ENCODE measurements at regions not wholly inside any gene's neighbourhood (a gene's known extent, or its start where the extent isn't known, plus 50 kb on each side); places are given as distances from the start of the nearest gene placed in this dataset.

DNA sequence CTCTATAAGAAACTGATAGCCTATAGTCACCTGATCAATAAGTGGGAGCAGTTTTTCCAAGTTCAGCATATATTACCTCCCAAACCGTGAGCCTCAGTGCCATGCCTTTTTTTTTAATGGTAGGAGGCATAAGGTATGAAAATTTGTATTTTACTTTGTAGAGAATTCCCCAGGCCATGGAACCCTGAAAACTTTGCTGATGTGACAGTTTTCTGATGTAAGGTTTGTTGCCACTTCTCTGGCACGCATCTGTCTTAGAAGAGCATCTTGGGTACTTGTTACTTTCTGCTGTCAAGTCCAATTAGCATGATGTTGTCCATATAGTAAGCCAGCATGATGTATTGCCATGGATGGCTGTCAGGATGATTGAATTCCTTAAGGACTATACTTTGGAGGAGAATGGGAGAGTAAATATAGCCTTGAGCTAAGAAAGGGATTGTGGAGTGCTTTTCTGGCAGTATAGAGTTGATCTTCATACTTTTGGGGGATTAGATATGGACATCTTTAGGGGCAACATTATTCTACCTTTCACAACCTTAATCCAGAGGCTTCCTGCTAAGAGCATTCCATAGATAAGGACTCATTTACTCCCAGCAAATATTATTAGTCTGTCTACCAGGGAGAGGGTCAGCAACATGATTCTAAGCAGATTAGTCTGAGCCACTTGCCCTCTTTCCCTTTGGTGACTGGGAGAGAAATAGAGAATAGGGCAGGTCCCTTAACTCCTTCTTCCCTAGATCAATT is 389.6 kb downstream of the YTHDC2 start:
- no peak for DNase-seq (ENCODE audit: low read depth in 2 of 2)

DNA sequence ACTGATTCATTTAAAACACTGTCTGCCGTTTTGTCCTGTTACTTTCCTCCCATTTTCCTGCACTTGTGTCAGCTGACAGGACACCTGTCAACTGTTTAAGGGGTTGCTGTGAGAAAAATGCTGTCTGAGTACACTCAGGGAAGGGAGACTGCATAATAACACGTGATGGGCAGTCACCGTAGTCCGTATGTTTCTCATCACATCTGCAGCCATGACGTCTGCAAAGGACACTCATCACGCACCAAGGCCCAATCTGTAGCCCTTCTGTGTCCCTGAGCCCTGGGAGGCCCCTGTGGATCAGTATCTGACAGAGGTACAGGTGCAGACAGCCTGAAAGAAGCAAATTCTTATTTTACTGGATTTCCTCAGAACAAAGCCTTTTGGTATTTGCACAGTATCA is 396.3 kb downstream of the YTHDC2 start:
- DNase-seq (ENCODE audit: low read depth in 2 of 2): no peak

DNA sequence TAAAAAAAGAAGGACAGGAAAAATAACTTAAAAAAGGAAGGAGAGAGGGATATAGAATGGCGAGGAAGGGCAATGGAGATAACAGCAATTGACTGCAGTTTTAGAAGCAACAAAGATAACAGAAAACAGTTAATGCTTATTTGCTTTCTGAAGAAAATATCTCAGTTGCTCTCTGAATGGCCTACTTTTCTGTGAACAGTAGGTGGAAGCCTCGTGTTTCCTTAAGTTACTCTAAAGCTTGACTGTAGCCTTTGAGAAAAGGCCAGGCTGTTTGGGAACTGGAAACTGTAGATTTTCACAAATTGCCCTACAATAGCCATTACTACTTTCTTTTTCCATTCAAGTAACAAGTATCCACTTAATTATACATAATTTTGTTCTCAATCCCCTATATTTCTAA is 404.5 kb downstream of the YTHDC2 start:
- DNase-seq (ENCODE audit: low read depth in 2 of 2): no peak

DNA sequence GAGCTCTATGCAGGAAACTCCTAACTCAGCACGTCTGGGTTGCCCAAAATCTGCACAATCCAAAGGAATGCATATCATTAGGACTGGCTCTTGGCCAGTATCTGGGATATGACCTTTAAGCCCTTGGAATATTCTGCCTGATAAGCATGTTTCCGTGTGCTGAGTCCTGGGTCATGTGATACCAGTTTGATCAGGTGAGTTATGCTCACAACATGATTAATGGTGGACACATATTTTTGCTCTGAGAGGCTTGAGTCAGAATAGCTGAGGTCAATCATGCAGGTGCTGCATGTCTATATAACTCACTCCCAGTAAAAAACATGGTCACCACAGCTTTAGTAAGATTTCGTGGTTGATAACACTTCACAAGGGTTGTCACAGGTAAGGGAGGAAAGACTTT is 408.8 kb downstream of the YTHDC2 start:
- no peak for DNase-seq (ENCODE audit: low read depth in 2 of 2)

DNA sequence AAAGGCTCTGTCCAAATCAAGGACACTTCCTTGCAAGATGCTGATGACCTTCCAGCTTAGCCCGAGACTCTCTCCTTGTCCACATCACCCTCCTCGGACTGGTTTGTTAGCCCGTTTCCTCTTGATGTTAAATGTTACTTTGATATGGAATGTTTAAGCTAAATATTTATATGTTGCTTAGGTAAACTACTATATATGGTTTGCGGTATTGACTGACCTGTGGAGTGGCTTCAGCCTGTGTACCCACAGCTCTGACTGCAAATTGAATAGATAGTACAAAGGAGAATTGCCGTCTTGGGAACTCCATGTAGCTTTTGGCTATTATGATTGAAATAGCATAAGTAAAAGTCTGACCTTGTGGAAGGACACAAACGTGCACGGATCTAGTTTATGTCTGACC is 422.0 kb downstream of the YTHDC2 start:
- DNase-seq (ENCODE audit: low read depth in 2 of 2): no peak

DNA sequence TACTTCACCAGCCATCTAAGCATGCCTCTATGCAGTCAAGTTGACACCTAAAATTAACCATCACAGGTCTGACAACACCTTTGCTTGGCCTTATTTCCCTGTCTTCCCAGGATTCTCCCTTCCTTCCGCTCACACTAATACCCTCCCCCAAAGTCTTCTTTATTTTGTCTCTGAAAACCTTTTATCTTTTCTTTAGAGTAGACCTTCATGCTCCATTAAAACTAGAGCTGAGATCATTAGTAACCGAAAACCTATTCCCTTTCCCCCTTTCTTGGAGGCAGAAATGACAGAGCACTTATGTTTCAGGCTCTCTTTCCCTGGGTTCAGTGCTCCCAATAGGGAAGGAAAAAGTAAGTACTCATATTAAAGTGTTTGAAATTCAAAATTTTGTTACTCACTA is 423.8 kb downstream of the YTHDC2 start:
- DNase-seq (ENCODE audit: low read depth in 2 of 2): no peak

DNA sequence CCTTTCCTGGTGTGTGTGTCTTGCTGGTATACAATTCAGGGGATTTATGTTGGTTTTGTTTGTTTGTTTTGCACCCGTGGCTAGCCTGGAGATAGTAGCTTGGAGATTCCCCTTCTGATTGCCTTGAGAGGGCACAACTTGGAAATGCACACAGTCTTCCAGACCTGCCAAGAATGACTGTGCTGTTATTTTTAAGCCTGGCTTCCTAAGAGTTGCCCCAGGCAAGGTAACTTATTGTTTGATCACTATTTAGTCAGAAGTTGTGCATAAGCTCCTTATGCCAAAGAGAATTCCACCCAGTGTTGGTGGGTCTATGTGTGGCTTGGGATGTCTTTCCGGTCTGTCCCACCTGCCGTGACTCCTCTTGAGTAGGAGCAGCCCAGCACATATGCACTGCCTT is 421.9 kb upstream of the KCNN2 start:
- DNase-seq (ENCODE audit: low read depth in 2 of 2): no peak

DNA sequence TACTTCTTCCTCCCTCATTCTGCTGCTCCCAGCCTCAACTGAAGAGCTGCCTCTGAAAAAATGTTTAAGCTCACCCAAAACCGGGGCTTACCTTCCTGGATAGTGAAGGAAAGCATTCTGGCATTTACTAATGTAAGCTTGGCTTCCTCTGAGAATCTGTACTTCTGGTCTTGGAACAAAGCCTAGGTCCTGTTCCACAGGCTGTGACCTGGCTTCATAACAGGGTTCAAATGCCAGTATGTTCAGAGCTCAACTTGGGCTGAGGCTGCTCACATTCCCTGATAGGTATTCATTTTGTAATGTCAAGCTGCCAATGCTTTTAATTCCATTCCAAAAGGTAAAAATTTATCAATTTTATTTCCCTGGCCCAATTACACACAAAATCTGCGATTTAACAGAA is 411.7 kb upstream of the KCNN2 start:
- no peak for DNase-seq (ENCODE audit: low read depth in 2 of 2)

DNA sequence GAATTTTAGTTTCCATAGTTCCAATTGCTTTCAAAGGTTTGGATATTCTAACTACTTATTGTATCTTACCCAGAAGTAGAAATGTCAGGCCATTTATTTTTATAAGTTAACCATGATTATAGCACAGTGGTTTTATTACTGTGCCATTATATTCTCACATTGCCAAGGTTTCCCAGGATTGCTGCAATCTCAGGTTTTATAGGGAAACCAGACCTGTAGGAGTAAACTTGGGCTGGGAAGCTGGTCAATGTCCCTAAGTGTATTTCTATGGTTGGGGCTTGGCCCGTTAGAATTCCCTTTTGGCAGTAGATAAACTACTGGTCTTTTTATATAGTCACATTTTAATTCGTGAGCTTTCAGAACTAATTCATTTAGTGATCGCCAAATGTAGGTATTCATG is 396.6 kb upstream of the KCNN2 start:
- DNase-seq (ENCODE audit: low read depth in 2 of 2): no peak

DNA sequence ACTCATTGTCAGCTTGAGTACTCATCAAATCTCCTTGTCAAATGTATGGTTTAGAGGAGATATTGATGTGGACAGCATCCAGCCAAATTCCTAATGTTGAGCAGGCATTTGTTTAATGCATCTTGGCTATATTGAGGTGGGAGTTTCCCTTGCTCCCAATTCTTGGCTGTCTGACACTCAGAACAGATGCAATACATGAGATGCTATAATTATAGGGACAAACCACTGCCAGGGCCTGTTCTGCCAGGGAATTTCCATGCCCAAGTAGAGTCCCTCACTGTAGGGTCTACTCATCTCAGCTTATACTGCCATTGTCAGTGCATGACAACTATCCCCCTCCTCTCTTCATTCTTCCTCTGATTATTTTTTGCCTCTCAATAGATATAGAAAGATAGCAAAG is 392.0 kb upstream of the KCNN2 start:
- DNase-seq (ENCODE audit: low read depth in 2 of 2): no peak

DNA sequence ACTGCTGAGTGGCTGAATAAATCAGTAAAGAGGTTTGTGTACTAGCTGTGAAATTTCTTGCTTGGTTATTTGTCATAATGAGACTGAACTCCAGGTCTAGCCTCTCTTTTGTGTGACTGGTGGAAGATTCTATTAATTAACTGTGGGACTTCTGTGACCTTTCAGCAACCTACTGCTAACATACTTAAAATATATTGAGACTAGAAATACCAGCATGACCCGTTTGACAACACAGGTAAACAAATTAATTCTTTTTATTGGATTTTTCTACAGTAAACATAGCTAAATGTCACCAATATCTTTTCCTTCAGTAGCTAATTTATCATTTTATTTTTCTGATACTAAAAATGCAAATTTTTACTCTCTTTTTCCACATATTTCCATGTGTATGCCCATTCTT is 390.4 kb upstream of the KCNN2 start:
- DNase-seq (ENCODE audit: low read depth in 2 of 2): no peak

DNA sequence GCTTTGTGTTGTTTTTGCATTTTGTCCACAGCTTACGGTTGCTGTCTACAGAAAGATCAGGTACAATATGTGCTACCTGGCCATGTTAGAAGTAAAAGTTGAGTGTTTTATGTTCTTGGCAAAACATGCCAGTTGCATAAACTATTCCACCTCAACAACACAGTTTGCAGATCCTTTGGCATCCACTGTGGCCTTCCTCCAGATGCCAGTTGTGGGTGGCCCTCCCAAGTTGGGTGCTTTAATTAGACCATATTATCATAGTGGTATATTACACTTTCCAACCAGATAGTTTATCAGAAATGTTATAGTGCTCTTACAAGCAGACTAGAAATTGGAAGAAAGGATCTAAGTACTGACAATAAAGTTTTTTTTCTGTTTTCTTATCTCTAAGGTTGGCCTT is 386.9 kb upstream of the KCNN2 start:
- DNase-seq (ENCODE audit: low read depth in 2 of 2): no peak

DNA sequence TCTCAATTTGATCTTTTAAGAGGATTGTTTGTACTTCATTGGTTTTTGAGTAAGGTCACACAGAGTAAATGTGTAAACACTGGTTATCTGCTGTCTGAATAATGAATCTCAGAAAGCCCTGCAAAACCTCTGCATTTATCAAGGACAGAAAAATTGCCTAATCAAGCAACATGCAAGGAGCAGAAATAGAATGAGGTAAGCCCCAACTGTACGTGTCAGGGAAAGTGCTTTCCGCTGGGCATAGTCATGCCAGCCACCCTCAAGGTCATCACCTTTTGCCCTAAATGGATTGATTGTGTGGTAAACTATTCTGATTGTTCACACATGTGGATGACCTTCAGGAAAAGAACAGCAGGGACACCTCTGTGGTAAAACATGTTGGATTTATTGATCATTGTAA is 376.9 kb upstream of the KCNN2 start:
- DNase-seq (ENCODE audit: low read depth in 2 of 2): no peak

DNA sequence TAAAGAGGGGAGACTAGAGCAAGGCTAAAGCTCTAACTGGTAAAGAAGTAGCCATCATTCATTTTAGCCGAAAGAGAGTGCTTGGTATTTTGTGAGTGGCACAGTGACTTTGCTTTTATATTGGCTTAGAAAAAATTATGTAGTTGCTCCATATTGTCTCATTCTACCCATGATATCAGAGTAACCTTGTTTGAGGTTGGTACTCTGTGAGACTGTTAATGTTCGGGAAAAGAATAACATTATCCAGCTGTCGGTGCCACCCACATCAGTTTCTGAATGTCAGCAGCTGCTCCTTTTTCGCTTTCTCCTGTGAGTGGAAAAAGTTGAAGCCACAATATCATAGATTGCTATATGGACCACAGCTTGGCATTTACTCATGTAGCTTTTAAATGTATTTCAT is 376.4 kb upstream of the KCNN2 start:
- no peak for DNase-seq (ENCODE audit: low read depth in 2 of 2)

DNA sequence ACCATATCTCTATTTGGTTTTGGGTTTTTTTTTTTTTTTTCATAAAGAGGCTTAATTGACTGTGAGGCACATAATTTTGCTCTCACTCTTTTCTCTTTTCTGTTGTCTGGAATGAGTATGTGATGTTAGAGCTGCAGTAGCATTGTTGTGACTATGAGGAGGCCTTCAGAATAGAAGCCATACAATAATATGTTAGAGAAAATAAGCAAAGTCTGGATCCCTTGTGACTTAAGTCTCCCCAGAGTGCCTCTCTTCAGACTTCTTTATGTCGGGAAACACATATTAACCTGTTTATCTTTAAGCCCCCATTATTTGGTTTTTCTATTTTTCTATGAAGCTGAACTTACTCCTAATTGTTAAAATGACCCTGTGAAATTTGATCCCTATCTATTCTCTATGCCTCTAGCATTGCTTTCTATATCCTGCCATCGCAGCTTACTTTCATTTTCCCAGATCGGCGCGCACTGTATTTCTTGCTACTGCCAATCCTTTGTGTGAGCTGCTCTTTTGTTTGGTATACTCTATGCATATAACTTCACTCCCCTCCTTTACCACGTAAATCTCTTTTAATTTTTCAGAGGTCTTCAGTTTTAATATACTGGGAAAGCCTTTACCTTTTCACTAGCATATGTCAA is 372.5 kb upstream of the KCNN2 start:
- no peak for DNase-seq (ENCODE audit: low read depth in 2 of 2)

DNA sequence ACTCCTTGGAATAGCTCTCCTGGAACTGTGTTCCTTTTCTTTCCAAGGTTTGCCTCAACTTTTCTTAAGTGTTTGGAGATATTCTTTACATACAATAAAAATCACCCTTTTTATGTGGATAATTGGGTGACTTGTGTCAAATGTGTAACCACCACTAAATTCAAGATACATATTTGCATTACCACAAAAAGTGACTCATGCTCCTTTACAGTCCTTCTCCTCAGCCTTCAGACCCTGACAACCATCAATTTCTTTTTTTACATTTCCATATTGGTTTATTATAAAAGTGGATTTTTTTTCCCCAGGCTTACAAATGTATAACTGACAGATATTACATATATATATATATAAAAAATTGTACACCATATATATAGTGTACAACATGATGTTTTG is 372.0 kb upstream of the KCNN2 start:
- no peak for DNase-seq (ENCODE audit: low read depth in 2 of 2)

DNA sequence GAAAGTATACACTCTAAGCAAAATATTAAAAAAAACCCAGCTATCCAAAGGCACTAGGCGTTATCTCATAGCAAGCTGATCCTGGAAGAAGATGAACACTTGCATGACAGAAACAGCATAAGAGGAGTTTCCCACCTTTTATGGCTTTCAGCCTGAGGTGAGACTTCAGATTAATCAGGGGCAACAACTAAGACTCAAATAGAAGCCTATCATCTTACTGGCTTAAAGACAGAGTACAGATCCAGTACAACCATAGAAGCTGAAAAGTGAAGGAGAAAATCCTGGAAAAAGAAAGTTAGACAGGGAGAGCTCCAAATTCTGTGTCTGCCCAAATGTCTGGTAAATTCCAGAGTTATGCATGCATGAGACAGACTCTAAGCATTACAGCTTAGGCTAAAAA is 360.8 kb upstream of the KCNN2 start:
- no peak for DNase-seq (ENCODE audit: low read depth in 2 of 2)

DNA sequence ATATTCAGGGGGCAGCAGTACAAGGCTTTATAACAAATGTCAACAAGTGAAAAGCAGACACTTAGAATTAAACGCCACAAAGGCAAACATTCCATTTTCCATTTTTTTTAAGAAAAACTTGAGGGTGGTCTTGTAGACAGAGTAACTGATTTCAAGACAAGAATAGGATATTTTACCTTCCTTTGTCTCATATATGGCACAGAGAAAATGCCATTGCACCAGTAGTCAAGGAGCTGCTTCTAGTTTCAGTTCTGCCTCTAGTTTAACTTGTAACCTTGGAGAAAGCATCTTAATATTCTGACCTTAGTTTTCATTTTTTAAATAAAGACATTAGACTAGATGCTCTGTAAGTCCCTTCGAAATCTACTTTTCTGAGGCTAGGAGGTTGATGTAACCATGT is 355.3 kb upstream of the KCNN2 start:
- DNase-seq (ENCODE audit: low read depth in 2 of 2): no peak

DNA sequence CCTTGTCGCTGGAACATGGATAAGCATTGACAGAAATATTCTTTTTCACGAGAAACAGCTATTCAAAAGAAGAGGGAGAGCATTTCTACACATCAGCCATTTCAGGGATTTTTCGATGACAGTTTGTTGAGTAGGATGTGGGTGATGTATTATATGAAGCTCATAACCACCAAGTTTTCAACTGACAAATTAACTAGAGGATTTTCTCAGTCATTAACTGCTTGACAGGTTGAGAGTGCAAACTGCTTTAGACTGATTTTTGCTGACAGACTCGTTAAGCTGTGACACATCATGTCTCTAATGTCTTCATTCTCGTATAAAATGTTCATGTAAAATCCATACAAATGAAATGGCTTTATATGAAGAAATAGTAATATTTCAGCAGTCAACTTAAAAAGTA is 354.2 kb upstream of the KCNN2 start:
- DNase-seq (ENCODE audit: low read depth in 2 of 2): no peak

DNA sequence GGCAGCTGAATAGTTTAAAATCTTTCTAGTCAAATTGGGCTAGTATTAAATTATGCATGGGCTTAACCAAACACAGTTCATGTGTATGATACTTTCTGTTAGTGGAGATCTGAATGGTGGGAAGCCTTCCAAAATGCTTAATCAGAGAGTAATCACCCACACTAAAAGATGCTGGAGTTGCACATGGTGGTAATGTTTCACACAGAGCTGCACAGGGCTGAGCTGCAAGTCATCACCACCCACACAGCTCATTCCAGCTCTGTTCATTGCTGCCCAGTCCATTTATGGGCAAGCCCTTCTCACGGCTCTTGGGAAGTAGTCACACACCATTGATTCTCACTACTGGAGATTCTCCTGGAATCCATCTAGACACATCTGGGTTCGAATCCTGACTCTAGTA is 351.5 kb upstream of the KCNN2 start:
- DNase-seq (ENCODE audit: low read depth in 2 of 2): no peak

DNA sequence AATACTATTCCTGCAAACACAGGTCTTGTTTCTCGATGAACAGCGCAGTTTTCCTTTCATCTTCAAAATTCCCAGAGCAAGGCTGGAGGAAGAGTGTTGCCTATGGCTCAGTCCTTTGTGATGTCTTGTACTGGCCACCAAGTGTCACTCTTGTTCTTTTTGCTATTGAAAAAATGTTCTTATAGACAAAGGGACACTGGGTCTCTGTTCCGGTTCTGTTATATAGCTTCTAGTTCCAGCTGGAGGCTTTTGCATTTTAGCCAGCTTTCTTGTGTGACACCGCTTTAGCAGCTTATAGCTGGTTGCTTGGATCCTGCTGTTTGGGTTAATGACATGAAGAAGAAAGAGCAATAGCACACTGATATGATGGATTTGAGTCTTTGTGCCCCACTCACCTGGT is 343.7 kb upstream of the KCNN2 start:
- DNase-seq (ENCODE audit: low read depth in 2 of 2): no peak

DNA sequence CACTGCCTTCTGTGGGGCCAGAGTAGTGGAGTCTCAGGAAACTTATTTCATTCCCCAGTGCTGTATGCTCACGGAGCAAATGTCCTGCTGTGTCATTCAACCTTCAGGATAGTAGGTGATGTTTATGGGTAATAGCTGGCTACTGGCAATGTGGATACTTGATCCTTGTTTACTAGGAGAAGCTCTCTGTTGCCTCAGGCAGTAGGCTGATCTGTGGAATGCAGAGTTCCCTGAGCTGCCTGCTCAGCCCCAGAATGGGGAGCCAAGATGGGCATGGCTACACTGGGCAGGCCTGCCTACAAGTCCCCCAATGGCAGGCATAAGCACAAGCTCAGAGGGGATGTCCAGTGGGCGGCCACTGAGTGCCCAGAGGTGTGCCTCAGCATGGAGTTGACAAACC is 323.1 kb upstream of the KCNN2 start:
- no peak for DNase-seq (ENCODE audit: low read depth in 2 of 2)

DNA sequence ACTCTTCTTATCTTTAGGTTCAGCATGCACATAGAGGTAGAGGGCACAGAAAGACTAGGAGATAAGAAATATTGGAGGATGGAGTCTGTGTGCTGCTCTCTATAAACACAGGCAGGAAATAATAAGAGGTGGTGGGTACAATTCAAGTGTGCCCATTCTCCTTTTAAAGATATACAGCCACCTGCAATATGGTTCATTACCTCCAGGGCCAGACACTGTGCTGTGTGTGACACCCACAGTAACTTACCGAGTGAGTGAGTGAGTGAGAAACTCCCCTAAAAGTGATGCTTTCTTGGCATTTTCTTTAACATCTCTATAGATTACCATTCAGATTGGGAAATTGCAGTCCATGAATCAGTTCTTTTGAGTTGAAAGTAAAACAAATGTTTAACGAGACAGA is 311.8 kb upstream of the KCNN2 start:
- DNase-seq (ENCODE audit: low read depth in 2 of 2): no peak

DNA sequence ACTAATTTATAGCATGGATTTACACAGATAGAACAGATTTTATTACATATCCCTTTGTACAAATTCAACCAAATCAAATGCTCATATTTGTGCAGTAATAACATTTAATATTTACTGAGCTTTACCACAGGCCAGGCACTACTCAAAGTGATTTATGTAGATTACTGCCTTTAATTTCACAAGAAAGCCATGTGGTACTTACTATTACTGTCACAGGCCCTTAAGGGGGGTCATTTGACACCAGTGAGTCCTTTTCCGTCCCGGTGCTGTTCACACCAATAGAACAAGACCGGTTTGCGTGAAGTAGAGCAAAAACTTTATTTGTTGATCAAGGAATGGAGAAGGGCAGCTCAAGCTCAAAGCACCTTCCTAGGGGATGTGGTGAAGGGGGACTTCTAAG is 308.5 kb upstream of the KCNN2 start:
- no peak for DNase-seq (ENCODE audit: low read depth in 2 of 2)

All from activated CD4-positive, alpha-beta T cell treated with anti-CD3 and anti-CD28 coated beads for 24 hours (primary cell).